Testis (tissue), 2 donors: ENCODE measurements at regions not wholly inside any gene's neighbourhood (a gene's known extent, or its start where the extent isn't known, plus 50 kb on each side); places are given as distances from the start of the nearest gene placed in this dataset.

ENCODE experiments used
- CTCF ChIP-seq, 3 experiments: fragments of 450-650 bp in 2 of 3; fragments of 200-600 bp in 1 of 3; sonication (generic) in 1 of 3; IDR thresholded peaks; one replicate each; pipeline ENCODE4 v1.5.1; 2016 to 2019; ENCODE audit warnings: antibody characterized with exemption in 3 of 3, mild to moderate bottlenecking in 2 of 3, moderate library complexity in 1 of 3
- POLR2A ChIP-seq: fragments of 450-650 bp; IDR thresholded peaks from one replicate; pipeline ENCODE4 v1.6.1; 2017; ENCODE audit warnings: antibody characterized with exemption, mild to moderate bottlenecking, moderate library complexity

DNA sequence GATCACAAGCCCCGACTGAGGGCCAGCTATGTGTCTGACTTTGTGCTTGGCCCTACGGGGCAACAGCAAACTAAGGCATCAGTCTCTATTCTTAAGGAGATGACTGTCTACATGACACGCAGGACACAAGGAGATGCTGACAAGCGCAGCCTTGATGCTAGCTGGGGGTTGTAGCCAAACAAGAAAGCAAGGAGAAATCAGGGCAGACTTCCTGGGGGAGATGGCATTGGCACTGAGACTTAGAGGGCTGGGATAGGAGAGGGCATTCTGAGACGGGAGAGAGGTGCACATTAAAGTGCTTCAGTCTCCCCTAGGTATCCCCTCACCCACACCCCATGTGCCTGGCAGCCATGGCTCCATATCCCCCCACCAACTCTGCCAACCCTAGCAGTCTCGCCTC lies 210.8 kb upstream of the POU3F1 start:
- no peak for TF ChIP-seq POLR2A
- TF ChIP-seq CTCF (IDR thresholded peaks at IDR 0.05), result no peak
